Left colon (tissue), 2 donors: ENCODE measurements at regions not wholly inside any gene's neighbourhood (a gene's known extent, or its start where the extent isn't known, plus 50 kb on each side); places are given as distances from the start of the nearest gene placed in this dataset.

Source experiments
- ATAC-seq: fragments of 200-7000 bp; cut with Tn5 transposase; one replicate; pipeline ENCODE4 v1.9.1; 2020; ENCODE audit warnings: mild to moderate bottlenecking, moderate library complexity
- DNase-seq, 2 donors: peaks; one replicate each; pipeline ENCODE4 v3.0.0-alpha.2; 2020
- intact Hi-C, 2 donors: fragments of 100-400 bp; cut with DNase I in 1 of 2; cut with micrococcal nuclease in 1 of 2; formaldehyde crosslinking; loops; one replicate each; pipeline versions ENCODE4 v1.11.2 to v1.14.0; 2022; cut with DNase I, micrococcal nuclease
- donor health status: DM: no; HTN: no; CAD: no.
- donor health status: DM: yes; HTN: yes; CAD: no.

DNA sequence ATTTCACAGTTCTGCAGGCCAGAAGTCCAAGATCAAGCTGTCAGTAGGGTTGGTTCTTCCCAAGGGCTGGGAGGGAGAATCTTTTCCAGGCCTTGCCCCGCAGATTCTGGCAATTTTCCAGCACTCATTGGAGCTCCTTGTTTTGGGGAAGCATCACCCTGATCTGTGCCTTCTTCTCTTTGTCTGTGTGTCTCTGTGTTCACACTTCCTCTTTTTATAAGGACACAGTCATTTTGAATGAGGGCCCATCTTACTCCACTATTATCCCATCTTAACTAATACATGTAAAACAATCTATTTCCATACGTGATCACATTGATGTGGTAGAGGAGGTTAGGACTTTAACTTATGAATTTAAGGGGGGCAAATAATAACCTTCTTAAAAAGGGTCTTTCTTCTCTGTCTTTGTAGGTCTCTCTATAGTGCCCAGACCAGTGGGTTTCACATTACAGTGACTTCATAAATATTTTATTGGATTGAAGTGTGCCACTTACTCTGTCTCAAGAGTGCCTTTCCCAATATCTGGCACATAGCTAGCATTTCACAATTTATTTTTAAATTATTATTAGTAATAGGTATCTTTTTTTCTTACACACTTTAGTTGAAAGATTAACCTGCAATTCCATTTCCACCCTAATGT is 68.9 kb upstream of the CBLN2 start:
- no peak for DNase-seq
- intact Hi-C loops: no loop called here
- ATAC-seq: no peak

DNA sequence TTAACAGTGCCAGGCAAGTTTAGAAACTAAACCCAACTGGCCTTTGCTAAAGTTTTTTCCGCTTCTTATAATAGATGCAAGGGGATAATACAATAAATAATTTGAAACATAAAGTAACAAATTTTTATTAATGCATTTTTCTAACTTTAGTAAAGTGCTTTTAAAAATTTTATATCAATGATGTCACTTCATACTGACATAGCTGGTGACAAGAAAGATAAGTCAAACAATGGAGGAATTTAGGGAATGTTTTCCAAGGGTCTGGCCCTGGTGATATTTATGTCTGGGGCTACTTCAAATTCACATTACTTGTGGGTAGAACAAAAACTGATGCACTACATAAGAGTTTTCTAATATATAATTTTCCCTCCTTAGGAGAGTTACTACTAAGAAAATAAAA is 61.2 kb upstream of the CBLN2 start:
- intact Hi-C loops: no loop called here
- no peak for ATAC-seq

GRCh38 chr18:72601944-72602343 is 57.8 kb upstream of the CBLN2 start:
- no peak for DNase-seq
- no peak for ATAC-seq
- intact Hi-C loops: no loop called here

More for the DNA sequence above, 61.2 kb upstream of the CBLN2 start:
- DNase-seq: no peak

GRCh38 chr18:72601481-72601880 is 57.3 kb upstream of the CBLN2 start:
- ATAC-seq: no peak
- no peak for DNase-seq
- intact Hi-C loops: no loop called here
